ENCODE measurements at regions not wholly inside any gene's neighbourhood (a gene's known extent, or its start where the extent isn't known, plus 50 kb on each side); places are given as distances from the start of the nearest gene placed in this dataset.

GRCh38 chr7:53806119-53806518, 736.1 kb upstream of the VSTM2A start:
- ATAC-seq (no peak), DNase-seq (ENCODE audit: low read depth, low spot score) (no peak), FAIRE-seq (no peak)
- Histone ChIP-seq H3K4me3 (no peak overlapping the region), H3K4me1 (ENCODE audit: control insufficient read depth, insufficient read depth, low read length) (no peaks in the 10 kb centered on the region), H3K36me3 (ENCODE audit: control insufficient read depth in 2 of 2, insufficient read depth in 2 of 2, low read length in 1 of 2) (no peaks in the 10 kb centered on the region), H3K9ac (ENCODE audit: control insufficient read depth, insufficient read depth, low read length) (no peak overlapping the region), H3K27ac (ENCODE audit: control insufficient read depth, insufficient read depth) (no peak overlapping the region), H2AFZ (ENCODE audit: control insufficient read depth, low read depth, low read length) (no peak overlapping the region), H3K4me2 (ENCODE audit: control insufficient read depth, insufficient read depth) (no peak overlapping the region), H4K20me1 (ENCODE audit: control insufficient read depth, insufficient read depth) (no peaks in the 10 kb centered on the region), H3K27me3 (replicated peaks in 1 of 2; ENCODE audit: control insufficient read depth in 2 of 2, insufficient read depth in 2 of 2, low read length in 1 of 2) (no peaks in the 10 kb centered on the region), H3K79me2 (ENCODE audit: control insufficient read depth, insufficient read depth, low read length) (no peaks in the 10 kb centered on the region), H3K9me3 (replicated peaks; ENCODE audit: control insufficient read depth, insufficient read depth, low read length) (no peaks in the 10 kb centered on the region)
- RAD21 ChIA-PET (ENCODE audit: unreplicated experiment): no interaction called here
- BruUV-seq (replicated peaks): no TSS peak
- SMC1A ChIA-PET (ENCODE audit: uncharacterized antibody, unreplicated experiment): no interaction called here
- TF ChIP-seq SKIL (IDR thresholded peaks at IDR 0.05; ENCODE audit: low read depth, poor library complexity, severe bottlenecking) (no peak), STAT3 (IDR thresholded peaks at IDR 0.05; ENCODE audit: low read depth, low read length) (no peak), NFYA (IDR thresholded peaks at IDR 0.05; ENCODE audit: borderline replicate concordance, low read depth, low read length) (no peak), POLR2A (IDR thresholded peaks at IDR 0.05; ENCODE audit: low read depth, low read length) (no peak), ZNF592 (IDR thresholded peaks at IDR 0.05) (no peak), SREBF2 (IDR thresholded peaks at IDR 0.05; ENCODE audit: low read length) (no peak), STAT1 (conservative IDR thresholded peaks at IDR 0.05) (no peak), EP300 (IDR thresholded peaks at IDR 0.05; ENCODE audit: borderline replicate concordance in 1 of 2, control insufficient read depth in 1 of 2, low read depth in 2 of 2, low read length in 2 of 2) (no peak)
- CTCF ChIA-PET: no interaction called here
- POLR2A ChIA-PET: no interaction called here
- intact Hi-C loops (cut with micrococcal nuclease; ENCODE audit: unreplicated experiment): no loop called here
- in situ Hi-C loops (cut with MboI): no loop called here

Measured in GM12878 (cell line).